ENCODE measurements at regions not wholly inside any gene's neighbourhood (a gene's known extent, or its start where the extent isn't known, plus 50 kb on each side); places are given as distances from the start of the nearest gene placed in this dataset.

DNA sequence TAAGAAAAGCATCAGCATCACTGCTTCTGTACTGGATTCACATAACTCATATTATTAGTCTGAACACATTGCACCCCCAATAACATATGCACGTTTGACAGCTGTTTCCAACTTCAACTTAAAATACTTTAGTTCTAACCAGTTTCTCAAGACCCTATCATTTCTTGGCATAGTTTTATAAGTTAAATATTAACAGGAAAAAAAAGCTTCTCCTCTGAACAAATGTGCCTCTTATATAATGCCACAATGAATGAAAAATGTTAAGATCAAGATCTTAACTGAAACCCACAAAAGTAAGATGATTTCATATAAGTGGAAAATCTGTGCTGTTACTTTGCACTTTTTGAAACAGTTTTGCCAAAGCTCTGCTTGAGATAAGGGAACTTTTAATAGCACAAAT lies 652.8 kb upstream of the FAM241A start:
- TF ChIP-seq POLR2A (IDR thresholded peaks at IDR 0.05; ENCODE audit: low read depth, low read length), result no peak
- TF ChIP-seq, protein P1, sequence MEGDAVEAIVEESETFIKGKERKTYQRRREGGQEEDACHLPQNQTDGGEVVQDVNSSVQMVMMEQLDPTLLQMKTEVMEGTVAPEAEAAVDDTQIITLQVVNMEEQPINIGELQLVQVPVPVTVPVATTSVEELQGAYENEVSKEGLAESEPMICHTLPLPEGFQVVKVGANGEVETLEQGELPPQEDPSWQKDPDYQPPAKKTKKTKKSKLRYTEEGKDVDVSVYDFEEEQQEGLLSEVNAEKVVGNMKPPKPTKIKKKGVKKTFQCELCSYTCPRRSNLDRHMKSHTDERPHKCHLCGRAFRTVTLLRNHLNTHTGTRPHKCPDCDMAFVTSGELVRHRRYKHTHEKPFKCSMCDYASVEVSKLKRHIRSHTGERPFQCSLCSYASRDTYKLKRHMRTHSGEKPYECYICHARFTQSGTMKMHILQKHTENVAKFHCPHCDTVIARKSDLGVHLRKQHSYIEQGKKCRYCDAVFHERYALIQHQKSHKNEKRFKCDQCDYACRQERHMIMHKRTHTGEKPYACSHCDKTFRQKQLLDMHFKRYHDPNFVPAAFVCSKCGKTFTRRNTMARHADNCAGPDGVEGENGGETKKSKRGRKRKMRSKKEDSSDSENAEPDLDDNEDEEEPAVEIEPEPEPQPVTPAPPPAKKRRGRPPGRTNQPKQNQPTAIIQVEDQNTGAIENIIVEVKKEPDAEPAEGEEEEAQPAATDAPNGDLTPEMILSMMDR (conservative IDR thresholded peaks at IDR 0.05; ENCODE audit: low read depth, low read length), result no peak
- TF ChIP-seq SMC3 (IDR thresholded peaks at IDR 0.05; ENCODE audit: low read depth, low read length), result no peak
- TF ChIP-seq, protein P2, sequence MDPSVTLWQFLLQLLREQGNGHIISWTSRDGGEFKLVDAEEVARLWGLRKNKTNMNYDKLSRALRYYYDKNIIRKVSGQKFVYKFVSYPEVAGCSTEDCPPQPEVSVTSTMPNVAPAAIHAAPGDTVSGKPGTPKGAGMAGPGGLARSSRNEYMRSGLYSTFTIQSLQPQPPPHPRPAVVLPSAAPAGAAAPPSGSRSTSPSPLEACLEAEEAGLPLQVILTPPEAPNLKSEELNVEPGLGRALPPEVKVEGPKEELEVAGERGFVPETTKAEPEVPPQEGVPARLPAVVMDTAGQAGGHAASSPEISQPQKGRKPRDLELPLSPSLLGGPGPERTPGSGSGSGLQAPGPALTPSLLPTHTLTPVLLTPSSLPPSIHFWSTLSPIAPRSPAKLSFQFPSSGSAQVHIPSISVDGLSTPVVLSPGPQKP (IDR thresholded peaks at IDR 0.05; ENCODE audit: borderline replicate concordance, low read depth, low read length), result no peak
- TF ChIP-seq MAFK (IDR thresholded peaks at IDR 0.05; ENCODE audit: low read depth, low read length), result no peak
- no peak for TF ChIP-seq RCOR1 (IDR thresholded peaks at IDR 0.05; ENCODE audit: insufficient replicate concordance, low read length)
- no peak for TF ChIP-seq RAD21 (IDR thresholded peaks at IDR 0.05; ENCODE audit: low read length)
- TF ChIP-seq BHLHE40 (IDR thresholded peaks at IDR 0.05; ENCODE audit: low read depth, low read length), result no peak

Data from IMR-90 (cell line).